ENCODE measurements at regions not wholly inside any gene's neighbourhood (a gene's known extent, or its start where the extent isn't known, plus 50 kb on each side); places are given as distances from the start of the nearest gene placed in this dataset.

DNA sequence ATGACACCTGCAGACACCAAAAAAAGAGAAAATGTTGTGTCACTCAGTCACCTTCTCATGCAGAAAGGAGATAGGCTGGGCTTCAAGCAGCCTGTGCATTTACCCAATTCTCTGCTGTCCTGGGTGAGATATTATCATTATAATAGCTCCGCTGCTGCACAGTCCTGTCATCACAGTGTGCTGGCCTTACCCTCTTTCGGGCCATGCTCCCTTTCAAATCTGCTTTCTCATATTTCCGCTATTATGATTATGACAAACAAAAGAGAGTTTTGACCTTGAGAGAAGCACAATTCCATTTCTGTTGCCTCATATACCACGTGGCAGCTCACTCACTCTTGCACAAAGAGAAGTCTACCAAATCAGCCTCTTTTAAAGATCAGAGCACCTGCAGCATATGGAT lies 1350.1 kb upstream of the ACO1 start:
- Histone ChIP-seq H3K27ac (ENCODE audit: extremely low read depth, low read depth, low read length) (no peak overlapping the region), H4K20me1 (replicated peaks; ENCODE audit: control insufficient read depth, insufficient read depth, low read length) (no peaks in the 10 kb centered on the region), H3K79me2 (ENCODE audit: control insufficient read depth, insufficient read depth, low read length) (no peaks in the 10 kb centered on the region), H3K9ac (ENCODE audit: insufficient read depth in 1 of 2, low read depth in 2 of 2, low read length in 2 of 2) (no peak overlapping the region), H3K36me3 (ENCODE audit: control insufficient read depth, insufficient read depth, low read length) (no peaks in the 10 kb centered on the region), H3K4me2 (ENCODE audit: insufficient read depth, low read length) (no peak overlapping the region), H3K27me3 (ENCODE audit: control insufficient read depth in 2 of 2, insufficient read depth in 2 of 2, low read length in 2 of 2) (no peaks in the 10 kb centered on the region), H3K9me1 (ENCODE audit: control insufficient read depth, insufficient read depth, low read length) (no peaks in the 10 kb centered on the region), H3K9me3 (replicated peaks; ENCODE audit: control insufficient read depth, insufficient read depth, low read depth, low read length) (no peaks in the 10 kb centered on the region), H3K4me3 (no peak overlapping the region), H2AFZ (ENCODE audit: low read depth, low read length) (no peak overlapping the region), H3K4me1 (replicated peaks in 1 of 2; ENCODE audit: control insufficient read depth in 2 of 2, insufficient read depth in 2 of 2, low read length in 2 of 2) (no peaks in the 10 kb centered on the region)
- ChIA-PET POLR2A (no interaction called here), CTCF (ENCODE audit: low intra/inter-chr PET ratio) (no interaction called here)
- in situ Hi-C loops (cut with MboI), result no loop called here
- TF ChIP-seq, protein P1, sequence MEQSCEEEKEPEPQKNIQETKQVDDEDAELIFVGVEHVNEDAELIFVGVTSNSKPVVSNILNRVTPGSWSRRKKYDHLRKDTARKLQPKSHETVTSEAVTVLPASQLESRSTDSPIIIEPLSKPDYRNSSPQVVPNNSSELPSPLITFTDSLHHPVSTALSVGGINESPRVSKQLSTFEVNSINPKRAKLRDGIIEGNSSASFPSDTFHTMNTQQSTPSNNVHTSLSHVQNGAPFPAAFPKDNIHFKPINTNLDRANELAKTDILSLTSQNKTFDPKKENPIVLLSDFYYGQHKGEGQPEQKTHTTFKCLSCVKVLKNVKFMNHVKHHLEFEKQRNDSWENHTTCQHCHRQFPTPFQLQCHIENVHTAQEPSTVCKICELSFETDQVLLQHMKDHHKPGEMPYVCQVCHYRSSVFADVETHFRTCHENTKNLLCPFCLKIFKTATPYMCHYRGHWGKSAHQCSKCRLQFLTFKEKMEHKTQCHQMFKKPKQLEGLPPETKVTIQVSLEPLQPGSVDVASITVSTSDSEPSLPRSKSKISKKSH (CRISPR knock-in tag; IDR thresholded peaks at IDR 0.05), result no peak
- TF ChIP-seq, protein P2, sequence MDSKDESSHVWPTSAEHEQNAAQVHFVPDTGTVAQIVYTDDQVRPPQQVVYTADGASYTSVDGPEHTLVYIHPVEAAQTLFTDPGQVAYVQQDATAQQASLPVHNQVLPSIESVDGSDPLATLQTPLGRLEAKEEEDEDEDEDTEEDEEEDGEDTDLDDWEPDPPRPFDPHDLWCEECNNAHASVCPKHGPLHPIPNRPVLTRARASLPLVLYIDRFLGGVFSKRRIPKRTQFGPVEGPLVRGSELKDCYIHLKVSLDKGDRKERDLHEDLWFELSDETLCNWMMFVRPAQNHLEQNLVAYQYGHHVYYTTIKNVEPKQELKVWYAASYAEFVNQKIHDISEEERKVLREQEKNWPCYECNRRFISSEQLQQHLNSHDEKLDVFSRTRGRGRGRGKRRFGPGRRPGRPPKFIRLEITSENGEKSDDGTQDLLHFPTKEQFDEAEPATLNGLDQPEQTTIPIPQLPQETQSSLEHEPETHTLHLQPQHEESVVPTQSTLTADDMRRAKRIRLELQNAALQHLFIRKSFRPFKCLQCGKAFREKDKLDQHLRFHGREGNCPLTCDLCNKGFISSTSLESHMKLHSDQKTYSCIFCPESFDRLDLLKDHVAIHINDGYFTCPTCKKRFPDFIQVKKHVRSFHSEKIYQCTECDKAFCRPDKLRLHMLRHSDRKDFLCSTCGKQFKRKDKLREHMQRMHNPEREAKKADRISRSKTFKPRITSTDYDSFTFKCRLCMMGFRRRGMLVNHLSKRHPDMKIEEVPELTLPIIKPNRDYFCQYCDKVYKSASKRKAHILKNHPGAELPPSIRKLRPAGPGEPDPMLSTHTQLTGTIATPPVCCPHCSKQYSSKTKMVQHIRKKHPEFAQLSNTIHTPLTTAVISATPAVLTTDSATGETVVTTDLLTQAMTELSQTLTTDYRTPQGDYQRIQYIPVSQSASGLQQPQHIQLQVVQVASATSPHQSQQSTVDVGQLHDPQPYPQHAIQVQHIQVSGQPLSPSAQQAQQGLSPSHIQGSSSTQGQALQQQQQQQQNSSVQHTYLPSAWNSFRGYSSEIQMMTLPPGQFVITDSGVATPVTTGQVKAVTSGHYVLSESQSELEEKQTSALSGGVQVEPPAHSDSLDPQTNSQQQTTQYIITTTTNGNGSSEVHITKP (IDR thresholded peaks at IDR 0.05; ENCODE audit: partially characterized antibody), result no peak
- TF ChIP-seq MLX (CRISPR knock-in tag; conservative IDR thresholded peaks at IDR 0.05), result no peak
- no peak for TF ChIP-seq CREB3 (tag; conservative IDR thresholded peaks at IDR 0.05; ENCODE audit: low read depth)
- TF ChIP-seq MIER1 (IDR thresholded peaks at IDR 0.05; ENCODE audit: low read depth), result no peak
- no peak for TF ChIP-seq ZBTB8A (IDR thresholded peaks at IDR 0.05; ENCODE audit: partially characterized antibody)
- no peak for TF ChIP-seq ELK1 (CRISPR knock-in tag; IDR thresholded peaks at IDR 0.05)
- TF ChIP-seq PHF20 (IDR thresholded peaks at IDR 0.05; ENCODE audit: partially characterized antibody), result no peak
- intact Hi-C loops (cut with micrococcal nuclease), result no loop called here
- FAIRE-seq, result no peak
- ATAC-seq, result no peak
- no CpG with 5 or more reads among the region's 4 CpGs for WGBS (ENCODE audit: insufficient coverage, low coverage, missing lambda C conversion rate)
- DNase-seq (ENCODE audit: extremely low read depth in 1 of 4, low spot score in 3 of 4), result no peak
- BruUV-seq (replicated peaks), result no TSS peak

All from K562 (cell line).